Erythroblast (primary cell): ENCODE measurements at regions not wholly inside any gene's neighbourhood (a gene's known extent, or its start where the extent isn't known, plus 50 kb on each side); places are given as distances from the start of the nearest gene placed in this dataset.

Experiments used
- GATA1 ChIP-seq: IDR thresholded peaks from 2 replicates; pipeline ENCODE4 v1.6.1; 2011; ENCODE audit warnings: low read depth, mild to moderate bottlenecking, control low read depth, low read length, moderate library complexity
- POLR2A ChIP-seq: IDR thresholded peaks from 2 replicates; pipeline ENCODE4 v1.6.1; 2011; ENCODE audit warnings: mild to moderate bottlenecking, low read length

DNA sequence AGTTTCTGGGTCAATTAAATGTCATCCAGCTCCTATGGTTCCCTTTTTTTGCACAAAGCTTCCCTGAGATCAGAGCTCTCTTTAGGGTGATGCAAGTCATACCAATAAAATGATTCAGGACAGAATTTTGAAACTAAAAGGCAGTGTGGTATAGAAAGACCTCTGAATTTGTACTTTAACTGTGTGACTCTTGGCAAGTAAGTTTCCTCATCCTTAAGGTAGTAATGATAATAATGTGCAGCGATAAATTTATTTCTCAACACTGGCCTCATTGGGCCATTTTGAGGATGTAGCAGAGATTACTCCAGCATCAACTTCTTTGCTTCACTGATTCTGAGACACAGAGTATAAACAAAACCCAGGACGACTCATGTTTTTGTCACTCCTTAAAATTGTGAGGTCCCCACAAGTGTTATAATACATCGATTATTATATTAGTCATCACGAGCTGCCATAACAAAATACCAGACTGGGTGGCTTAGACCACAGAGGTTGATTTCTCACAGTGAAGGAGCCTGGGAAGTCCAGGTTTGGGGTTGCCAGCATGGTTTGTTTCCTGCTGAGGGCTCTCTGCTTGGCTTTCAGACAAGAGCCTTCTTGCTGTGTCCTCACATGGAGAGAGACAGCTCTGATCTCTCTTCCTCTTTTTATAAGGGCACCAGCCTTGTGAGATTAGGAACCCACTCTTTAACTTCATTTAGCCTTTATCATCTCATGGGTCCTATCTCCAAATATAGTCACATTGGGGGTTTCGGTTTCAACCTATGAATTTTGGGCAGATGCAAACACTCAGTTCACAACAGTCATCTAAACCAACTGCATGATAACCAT lies 293.0 kb downstream of the ZNF608 start:
- no peak for TF ChIP-seq POLR2A
- TF ChIP-seq GATA1: no peak
